ENCODE measurements at regions not wholly inside any gene's neighbourhood (a gene's known extent, or its start where the extent isn't known, plus 50 kb on each side); places are given as distances from the start of the nearest gene placed in this dataset.

DNA sequence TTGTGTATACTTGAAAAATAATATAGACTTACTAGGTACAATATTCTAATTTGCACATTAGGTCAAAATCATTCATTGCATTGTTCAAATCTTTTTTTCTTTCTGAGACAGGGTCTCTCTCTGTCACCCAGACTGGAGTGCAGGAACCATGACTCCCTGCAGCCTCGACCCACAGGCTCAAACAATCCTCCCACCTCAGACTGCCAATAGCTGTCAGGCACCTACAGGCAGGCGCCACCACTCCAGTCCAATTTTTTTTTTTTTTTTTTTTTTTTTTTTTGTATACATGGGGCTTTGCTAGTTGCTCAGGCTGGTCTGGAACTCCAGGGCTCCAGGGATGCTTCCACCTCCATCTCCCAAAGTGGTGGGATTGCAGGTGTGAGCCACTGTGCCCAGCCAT is 656.9 kb downstream of the KCNT2 start:
- H3K27me3 ChIP-seq (ENCODE audit: insufficient read depth, low read length): no peaks in the 10 kb centered on the region
- ATAC-seq: no peak
- no peaks in the 10 kb centered on the region for H3K9me3 ChIP-seq (ENCODE audit: control insufficient read depth in 1 of 2, insufficient read depth in 1 of 2, low read depth in 1 of 2, low read length in 2 of 2)
- H3K9me2 ChIP-seq (ENCODE audit: insufficient read depth): peaks cover 5% of the 10 kb centered on the region; the same call in 1 of the 2 replicates
- ChIA-PET RAD21 (ENCODE audit: low non-redundant PET in 1 of 2, low total read pairs in 2 of 2, uncharacterized antibody in 2 of 2, unreplicated experiment in 2 of 2) (no interaction called here), CTCF (no interaction called here), POLR2A (no interaction called here)
- H3K36me3 ChIP-seq (ENCODE audit: control insufficient read depth in 1 of 2, insufficient read depth in 2 of 2, low read length in 2 of 2): no peaks in the 10 kb centered on the region
- BruUV-seq (replicated peaks): no TSS peak
- no peak overlapping the region for H3K27ac ChIP-seq (ENCODE audit: low read depth, low read length)
- H3K79me2 ChIP-seq (ENCODE audit: insufficient read depth, low read length): no peaks in the 10 kb centered on the region
- peak overlapping the region; percentile 29 for H2AFZ ChIP-seq (ENCODE audit: low read depth, low read length, poor library complexity, severe bottlenecking)
- DNase-seq (ENCODE audit: low read depth, low spot score): no peak
- H3K4me1 ChIP-seq (ENCODE audit: control insufficient read depth in 1 of 2, insufficient read depth in 2 of 2, low read length in 2 of 2): no peaks in the 10 kb centered on the region
- H4K20me1 ChIP-seq (ENCODE audit: insufficient read depth): no peaks in the 10 kb centered on the region
- TF ChIP-seq ZNF274 (IDR thresholded peaks at IDR 0.05; ENCODE audit: low read depth, low read length): no peak
- TF ChIP-seq, protein P1, sequence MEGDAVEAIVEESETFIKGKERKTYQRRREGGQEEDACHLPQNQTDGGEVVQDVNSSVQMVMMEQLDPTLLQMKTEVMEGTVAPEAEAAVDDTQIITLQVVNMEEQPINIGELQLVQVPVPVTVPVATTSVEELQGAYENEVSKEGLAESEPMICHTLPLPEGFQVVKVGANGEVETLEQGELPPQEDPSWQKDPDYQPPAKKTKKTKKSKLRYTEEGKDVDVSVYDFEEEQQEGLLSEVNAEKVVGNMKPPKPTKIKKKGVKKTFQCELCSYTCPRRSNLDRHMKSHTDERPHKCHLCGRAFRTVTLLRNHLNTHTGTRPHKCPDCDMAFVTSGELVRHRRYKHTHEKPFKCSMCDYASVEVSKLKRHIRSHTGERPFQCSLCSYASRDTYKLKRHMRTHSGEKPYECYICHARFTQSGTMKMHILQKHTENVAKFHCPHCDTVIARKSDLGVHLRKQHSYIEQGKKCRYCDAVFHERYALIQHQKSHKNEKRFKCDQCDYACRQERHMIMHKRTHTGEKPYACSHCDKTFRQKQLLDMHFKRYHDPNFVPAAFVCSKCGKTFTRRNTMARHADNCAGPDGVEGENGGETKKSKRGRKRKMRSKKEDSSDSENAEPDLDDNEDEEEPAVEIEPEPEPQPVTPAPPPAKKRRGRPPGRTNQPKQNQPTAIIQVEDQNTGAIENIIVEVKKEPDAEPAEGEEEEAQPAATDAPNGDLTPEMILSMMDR (IDR thresholded peaks at IDR 0.05 in 2 of 3, conservative IDR thresholded peaks at IDR 0.05 in 1 of 3; ENCODE audit: borderline replicate concordance in 1 of 3, insufficient read depth in 1 of 3, low read depth in 2 of 3, low read length in 2 of 3): no peak
- TF ChIP-seq CBX3 (IDR thresholded peaks at IDR 0.05; ENCODE audit: low read depth): no peak
- no peak for TF ChIP-seq FOSL1 (IDR thresholded peaks at IDR 0.05; ENCODE audit: low read depth)
- TF ChIP-seq EGR1 (IDR thresholded peaks at IDR 0.05; ENCODE audit: low read depth): no peak
- no peak for TF ChIP-seq POLR2A (IDR thresholded peaks at IDR 0.05; ENCODE audit: borderline replicate concordance, extremely low read depth, insufficient read depth, insufficient read length)
- intact Hi-C loops (cut with micrococcal nuclease): no loop called here
- no peak overlapping the region for H3K4me3 ChIP-seq (replicated peaks in 1 of 2; ENCODE audit: low read depth in 1 of 2, low read length in 2 of 2)
- H3K9ac ChIP-seq (ENCODE audit: low read length): no peak overlapping the region
- no peak overlapping the region for H3K4me2 ChIP-seq (ENCODE audit: low read length)

DNA sequence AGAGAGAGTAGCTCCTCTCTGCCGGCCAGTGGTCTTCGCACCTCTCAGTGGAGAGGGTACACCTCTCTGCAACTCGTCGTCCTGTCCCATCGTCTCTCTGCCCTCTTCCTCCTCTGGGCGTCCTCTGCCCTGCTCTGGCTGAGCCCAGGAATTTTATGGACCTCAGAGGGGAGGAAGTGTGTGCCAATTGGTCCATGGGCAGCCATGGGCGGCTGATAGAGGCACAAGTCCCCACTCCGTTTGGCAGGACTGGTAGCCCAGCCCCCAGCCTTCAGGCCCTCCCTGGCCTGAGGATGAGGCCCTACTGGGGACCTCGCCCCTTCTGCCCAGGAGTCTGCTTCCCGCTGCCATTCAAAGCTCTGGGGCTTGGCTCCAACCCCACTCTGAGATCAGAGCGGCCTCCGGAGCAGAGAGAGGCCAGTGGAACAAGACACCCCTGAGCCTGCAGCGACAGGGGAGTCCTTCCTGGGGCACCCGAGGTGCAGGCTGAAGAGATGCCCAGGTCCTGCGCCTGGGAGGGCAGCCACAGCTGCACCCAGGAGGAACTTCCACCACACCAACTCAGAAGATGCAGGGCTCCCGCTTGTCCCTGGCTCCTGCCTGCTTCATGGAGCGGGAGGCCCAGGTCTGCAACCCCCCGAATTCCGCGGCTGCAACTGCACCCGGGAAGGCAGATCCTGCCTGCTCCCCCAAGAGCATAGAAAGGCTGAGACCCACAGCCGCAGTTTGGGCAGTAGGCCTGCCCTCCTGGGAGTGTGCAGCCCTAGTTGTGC is 659.9 kb downstream of the KCNT2 start:
- H3K27ac ChIP-seq (ENCODE audit: low read depth, low read length): no peak overlapping the region
- RAD21 ChIA-PET (ENCODE audit: low non-redundant PET in 1 of 2, low total read pairs in 2 of 2, uncharacterized antibody in 2 of 2, unreplicated experiment in 2 of 2): no interaction called here
- ATAC-seq (no peak), DNase-seq (ENCODE audit: low read depth, low spot score) (no peak)
- H3K9ac ChIP-seq (ENCODE audit: low read length): no peak overlapping the region
- H2AFZ ChIP-seq (ENCODE audit: low read depth, low read length, poor library complexity, severe bottlenecking): no peak overlapping the region
- no peaks in the 10 kb centered on the region for H4K20me1 ChIP-seq (ENCODE audit: insufficient read depth)
- no peaks in the 10 kb centered on the region for H3K4me1 ChIP-seq (ENCODE audit: control insufficient read depth in 1 of 2, insufficient read depth in 2 of 2, low read length in 2 of 2)
- no peaks in the 10 kb centered on the region for H3K27me3 ChIP-seq (ENCODE audit: insufficient read depth, low read length)
- no peaks in the 10 kb centered on the region for H3K36me3 ChIP-seq (ENCODE audit: control insufficient read depth in 1 of 2, insufficient read depth in 2 of 2, low read length in 2 of 2)
- H3K9me3 ChIP-seq (ENCODE audit: control insufficient read depth in 1 of 2, insufficient read depth in 1 of 2, low read depth in 1 of 2, low read length in 2 of 2): no peaks in the 10 kb centered on the region
- POLR2A ChIA-PET: no interaction called here
- no peak overlapping the region for H3K4me2 ChIP-seq (ENCODE audit: low read length)
- H3K4me3 ChIP-seq (replicated peaks in 1 of 2; ENCODE audit: low read depth in 1 of 2, low read length in 2 of 2): no peak overlapping the region
- no peaks in the 10 kb centered on the region for H3K79me2 ChIP-seq (ENCODE audit: insufficient read depth, low read length)
- peaks cover 5% of the 10 kb centered on the region; the same call in 1 of the 2 replicates for H3K9me2 ChIP-seq (ENCODE audit: insufficient read depth)
- intact Hi-C loops (cut with micrococcal nuclease): no loop called here
- no TSS peak for BruUV-seq (replicated peaks)
- CTCF ChIA-PET: no interaction called here
- TF ChIP-seq EZH2phosphoT487 (IDR thresholded peaks at IDR 0.05; ENCODE audit: borderline replicate concordance): no peak
- no peak for TF ChIP-seq EZH2 (IDR thresholded peaks at IDR 0.05)
- no peak for TF ChIP-seq CBX3 (IDR thresholded peaks at IDR 0.05; ENCODE audit: low read depth)
- no peak for TF ChIP-seq ZFX (IDR thresholded peaks at IDR 0.05)
- TF ChIP-seq SRF (IDR thresholded peaks at IDR 0.05; ENCODE audit: low read depth): no peak
- TF ChIP-seq, protein P2, sequence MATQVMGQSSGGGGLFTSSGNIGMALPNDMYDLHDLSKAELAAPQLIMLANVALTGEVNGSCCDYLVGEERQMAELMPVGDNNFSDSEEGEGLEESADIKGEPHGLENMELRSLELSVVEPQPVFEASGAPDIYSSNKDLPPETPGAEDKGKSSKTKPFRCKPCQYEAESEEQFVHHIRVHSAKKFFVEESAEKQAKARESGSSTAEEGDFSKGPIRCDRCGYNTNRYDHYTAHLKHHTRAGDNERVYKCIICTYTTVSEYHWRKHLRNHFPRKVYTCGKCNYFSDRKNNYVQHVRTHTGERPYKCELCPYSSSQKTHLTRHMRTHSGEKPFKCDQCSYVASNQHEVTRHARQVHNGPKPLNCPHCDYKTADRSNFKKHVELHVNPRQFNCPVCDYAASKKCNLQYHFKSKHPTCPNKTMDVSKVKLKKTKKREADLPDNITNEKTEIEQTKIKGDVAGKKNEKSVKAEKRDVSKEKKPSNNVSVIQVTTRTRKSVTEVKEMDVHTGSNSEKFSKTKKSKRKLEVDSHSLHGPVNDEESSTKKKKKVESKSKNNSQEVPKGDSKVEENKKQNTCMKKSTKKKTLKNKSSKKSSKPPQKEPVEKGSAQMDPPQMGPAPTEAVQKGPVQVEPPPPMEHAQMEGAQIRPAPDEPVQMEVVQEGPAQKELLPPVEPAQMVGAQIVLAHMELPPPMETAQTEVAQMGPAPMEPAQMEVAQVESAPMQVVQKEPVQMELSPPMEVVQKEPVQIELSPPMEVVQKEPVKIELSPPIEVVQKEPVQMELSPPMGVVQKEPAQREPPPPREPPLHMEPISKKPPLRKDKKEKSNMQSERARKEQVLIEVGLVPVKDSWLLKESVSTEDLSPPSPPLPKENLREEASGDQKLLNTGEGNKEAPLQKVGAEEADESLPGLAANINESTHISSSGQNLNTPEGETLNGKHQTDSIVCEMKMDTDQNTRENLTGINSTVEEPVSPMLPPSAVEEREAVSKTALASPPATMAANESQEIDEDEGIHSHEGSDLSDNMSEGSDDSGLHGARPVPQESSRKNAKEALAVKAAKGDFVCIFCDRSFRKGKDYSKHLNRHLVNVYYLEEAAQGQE (IDR thresholded peaks at IDR 0.05; ENCODE audit: low read depth): no peak
- TF ChIP-seq, protein P1 (IDR thresholded peaks at IDR 0.05 in 2 of 3, conservative IDR thresholded peaks at IDR 0.05 in 1 of 3; ENCODE audit: borderline replicate concordance in 1 of 3, insufficient read depth in 1 of 3, low read depth in 2 of 3, low read length in 2 of 3): no peak
- no peak for TF ChIP-seq CEBPB (IDR thresholded peaks at IDR 0.05; ENCODE audit: low read depth)

All from HCT116 (cell line).